HG02981 (cell line): ENCODE measurements at regions not wholly inside any gene's neighbourhood (a gene's known extent, or its start where the extent isn't known, plus 50 kb on each side); places are given as distances from the start of the nearest gene placed in this dataset.

Experiments used
- ATAC-seq: cut with Tn5 transposase; IDR thresholded peaks from one replicate; pipeline ENCODE4 v1.9.1; 2021; ENCODE audit warnings: mild to moderate bottlenecking, moderate library complexity; ENCODE audit not compliant: unreplicated experiment

DNA sequence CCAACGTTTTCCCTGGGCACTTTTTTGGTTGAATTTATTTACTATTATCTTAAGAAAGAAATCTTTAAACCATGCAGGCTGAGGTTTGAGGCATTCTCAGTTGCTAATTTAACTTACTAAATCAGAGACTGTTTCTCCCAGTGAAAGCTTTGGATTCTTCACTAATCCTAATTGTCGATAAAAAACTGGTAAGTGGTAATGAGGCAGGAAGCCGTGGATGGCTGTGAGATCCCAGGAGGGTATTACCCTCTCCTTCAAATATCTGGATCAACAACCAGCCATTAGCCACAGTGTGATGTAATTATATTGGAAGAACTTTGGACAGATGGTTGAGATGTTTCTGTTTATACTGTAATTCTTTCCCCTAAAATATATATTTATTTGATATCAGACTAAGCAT lies 485.0 kb downstream of the DISC1 start:
- ATAC-seq = no peak

DNA sequence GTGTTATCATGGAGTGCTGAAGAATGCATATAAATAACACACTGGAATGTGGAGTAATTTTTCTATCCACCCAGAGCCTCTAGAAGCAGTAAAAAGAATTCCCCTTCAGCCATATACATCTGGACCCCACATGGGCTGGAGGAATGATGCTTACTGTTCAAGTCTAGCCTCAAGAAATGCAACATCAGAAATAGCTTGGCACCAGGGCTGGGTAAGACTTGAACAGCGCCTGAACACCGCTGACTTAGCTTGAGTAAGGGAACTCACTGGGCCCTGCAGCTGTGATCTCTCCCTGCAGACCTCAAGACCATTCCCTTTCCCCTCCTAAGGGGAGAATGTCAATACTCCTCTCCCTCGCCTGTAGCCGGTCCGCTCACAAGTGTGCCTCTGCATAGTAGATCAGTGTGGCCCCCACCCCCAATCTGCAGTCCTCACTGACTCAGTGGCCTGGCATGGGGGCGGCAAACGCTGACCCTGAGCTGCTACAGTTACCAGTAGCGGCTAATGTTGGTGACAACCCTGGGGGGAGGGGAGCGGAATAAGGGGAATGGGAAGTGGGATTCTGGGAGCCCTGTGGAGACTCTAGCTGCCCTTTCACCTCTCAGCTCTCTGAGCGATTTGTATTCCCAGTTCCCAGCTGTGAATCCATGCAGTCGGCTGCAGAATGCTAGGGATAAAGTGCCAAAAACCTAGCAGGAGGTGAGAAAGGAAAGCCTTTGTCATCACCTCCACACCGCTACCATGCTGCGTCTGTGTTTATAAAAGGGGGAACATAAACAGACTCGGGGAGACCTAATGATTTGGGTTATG lies 483.9 kb downstream of the DISC1 start:
- no peak for ATAC-seq

DNA sequence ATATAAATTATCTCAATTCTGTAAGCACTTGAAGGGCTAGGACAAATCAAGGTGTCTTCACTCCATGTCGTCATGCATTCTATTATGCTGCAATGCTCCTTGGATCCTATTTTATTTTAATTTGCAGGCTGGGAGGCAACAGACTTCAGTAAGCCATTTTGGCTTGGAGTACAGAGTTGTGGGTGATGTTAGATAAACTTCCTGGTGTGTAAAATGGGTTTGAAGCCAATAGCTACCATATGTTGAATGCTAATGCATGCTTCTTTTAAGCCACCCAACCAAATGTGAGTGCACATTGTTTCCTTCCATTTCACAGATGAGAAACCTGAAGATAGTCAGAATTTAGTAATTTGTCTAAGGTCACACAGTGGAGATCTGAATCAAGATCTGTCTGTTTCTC lies 482.8 kb downstream of the DISC1 start:
- ATAC-seq = no peak

DNA sequence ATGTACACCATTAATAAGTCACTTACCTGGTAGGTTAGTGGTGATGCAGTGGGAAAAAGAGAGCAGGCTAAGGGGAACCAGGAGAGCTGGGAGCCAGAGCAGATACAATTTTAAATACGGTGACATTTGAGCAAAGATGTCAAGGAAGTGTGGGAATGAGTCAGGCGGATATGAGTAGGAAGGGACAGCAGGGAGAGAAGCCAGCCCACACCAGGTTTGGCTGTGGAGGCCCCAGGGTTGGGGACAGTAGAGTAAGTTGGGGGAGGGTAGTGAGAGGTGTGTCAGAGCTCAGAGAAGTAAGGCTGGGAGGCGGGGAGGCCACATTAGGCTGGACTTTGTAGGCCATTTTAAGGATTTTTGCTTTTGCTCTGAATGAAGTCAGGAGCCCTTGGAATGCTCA lies 482.0 kb downstream of the DISC1 start:
- ATAC-seq = no peak

DNA sequence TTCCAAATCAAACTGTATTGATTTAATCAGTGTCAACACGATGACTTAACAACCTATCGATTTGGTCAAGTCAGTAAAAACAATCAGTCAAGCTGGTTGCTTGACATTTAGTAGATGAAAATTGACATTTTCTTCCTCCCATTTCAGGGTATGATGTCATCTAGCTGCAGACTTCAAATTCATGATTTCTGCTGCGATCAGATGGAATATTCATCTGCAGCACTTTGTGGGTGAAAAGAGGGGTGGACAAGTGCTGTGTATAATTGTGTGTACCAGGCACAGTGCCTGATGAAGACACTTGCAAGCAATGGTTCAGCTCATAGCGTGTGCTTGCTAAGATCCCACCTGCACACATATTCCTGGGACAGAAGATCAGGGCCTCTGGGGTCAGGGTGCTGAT lies 479.8 kb downstream of the DISC1 start:
- ATAC-seq = no peak

DNA sequence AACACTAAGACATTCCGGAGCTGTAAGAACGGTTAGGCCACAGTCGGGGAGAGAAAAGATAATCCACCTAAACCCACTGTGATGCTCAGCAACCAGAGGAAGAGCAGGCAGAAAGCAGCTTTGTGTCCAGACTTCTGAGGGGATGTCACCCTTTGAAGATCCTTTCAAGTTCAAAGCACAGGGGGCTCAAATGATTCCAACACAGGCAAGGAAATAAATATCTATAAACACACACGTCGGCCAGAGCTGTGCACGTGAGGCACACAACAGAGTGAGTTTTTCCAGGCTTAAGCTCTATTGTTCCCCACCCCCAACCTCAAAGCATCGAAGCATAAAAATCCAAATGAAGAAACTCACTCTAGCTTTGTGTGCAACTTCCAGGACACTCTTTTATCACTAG lies 479.0 kb downstream of the DISC1 start:
- ATAC-seq = no peak

DNA sequence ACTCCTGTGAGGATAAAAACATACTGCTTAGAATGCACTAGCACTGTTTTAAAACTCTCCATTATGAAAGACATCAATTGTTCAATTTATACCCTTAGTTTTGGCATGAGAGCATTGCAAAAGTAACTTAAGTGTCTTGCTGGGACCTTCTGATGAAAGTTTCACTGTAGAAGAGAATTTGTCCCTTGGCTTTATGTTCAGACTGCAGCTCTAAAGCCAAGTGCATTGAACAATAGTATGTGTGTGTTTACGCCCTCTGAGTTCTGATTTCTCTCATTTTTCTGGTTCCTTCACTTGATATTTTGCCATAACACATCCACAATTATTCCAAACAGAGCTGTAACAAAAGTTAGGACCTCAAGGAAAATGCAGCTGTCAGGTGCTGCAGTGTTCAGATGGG lies 474.6 kb downstream of the DISC1 start:
- no peak for ATAC-seq

DNA sequence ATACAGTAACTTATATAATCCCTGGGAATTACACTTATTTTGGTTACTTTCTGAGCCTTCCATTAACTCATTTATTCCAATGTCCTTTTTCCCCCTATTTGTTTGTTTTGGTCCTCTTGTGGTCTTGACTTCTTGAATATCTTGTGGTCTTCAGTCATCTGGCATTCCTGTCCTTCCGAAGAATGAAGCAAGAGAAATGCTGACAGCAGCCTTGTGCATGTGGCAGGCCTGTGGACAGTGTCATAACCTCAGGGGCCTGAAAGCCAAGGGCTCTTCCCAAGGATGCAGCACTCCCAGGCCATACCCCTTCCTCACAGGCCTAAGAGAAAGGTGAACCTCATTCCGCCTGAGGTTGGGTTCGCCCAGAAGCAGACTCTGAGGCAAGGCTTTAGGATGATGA lies 470.2 kb downstream of the DISC1 start:
- no peak for ATAC-seq
